ENCODE measurements at regions not wholly inside any gene's neighbourhood (a gene's known extent, or its start where the extent isn't known, plus 50 kb on each side); places are given as distances from the start of the nearest gene placed in this dataset.

DNA sequence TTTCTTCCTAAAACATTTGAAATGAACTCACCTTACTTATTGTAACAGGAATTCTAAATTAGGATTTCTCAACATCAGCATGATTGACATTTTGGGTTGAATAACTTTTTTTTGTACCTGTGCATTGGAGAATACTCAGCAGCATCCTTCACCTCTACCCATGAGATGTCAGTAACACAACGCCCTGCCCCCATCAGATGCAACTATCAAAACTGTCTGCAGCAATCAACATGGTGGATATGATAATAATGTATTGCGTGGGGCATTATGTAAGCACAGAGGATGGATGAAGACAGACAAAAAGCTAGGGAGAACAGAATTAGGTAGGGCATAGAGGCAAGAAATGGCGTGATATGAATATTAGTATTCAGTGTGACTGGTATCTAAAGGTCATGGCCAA is 94.1 kb downstream of the PLK2 start:
- no peak overlapping the region for H3K27ac ChIP-seq
- no peaks in the 10 kb centered on the region for H3K27me3 ChIP-seq
- no peaks in the 10 kb centered on the region for H3K9me3 ChIP-seq (ENCODE audit: low read depth)
- 74% methylated on average over 3 of the region's 3 CpGs for WGBS (ENCODE audit: low lambda C conversion rate, missing lambda C conversion rate)
- no peak overlapping the region for H3K4me2 ChIP-seq
- H3K4me3 ChIP-seq = no peak overlapping the region
- no peaks in the 10 kb centered on the region for H3K4me1 ChIP-seq (ENCODE audit: insufficient read depth)
- no peaks in the 10 kb centered on the region for H3K9me2 ChIP-seq (replicated peaks; ENCODE audit: insufficient read depth)
- DNase-seq (ENCODE audit: low spot score) = no peak
- H3K79me2 ChIP-seq = no peaks in the 10 kb centered on the region
- no peak for TF ChIP-seq EZH2 (IDR thresholded peaks at IDR 0.05; ENCODE audit: borderline replicate concordance)
- TF ChIP-seq CTCF (IDR thresholded peaks at IDR 0.05; ENCODE audit: poor library complexity) = no peak
- no peak for TF ChIP-seq EZH2phosphoT487 (IDR thresholded peaks at IDR 0.05; ENCODE audit: low read depth, severe bottlenecking, unreplicated experiment)
- no peaks in the 10 kb centered on the region for H4K20me1 ChIP-seq (ENCODE audit: insufficient read depth, poor library complexity, severe bottlenecking)
- no peak overlapping the region for H2AFZ ChIP-seq
- no peaks in the 10 kb centered on the region for H3K36me3 ChIP-seq (replicated peaks; ENCODE audit: insufficient read depth, low read depth)

DNA sequence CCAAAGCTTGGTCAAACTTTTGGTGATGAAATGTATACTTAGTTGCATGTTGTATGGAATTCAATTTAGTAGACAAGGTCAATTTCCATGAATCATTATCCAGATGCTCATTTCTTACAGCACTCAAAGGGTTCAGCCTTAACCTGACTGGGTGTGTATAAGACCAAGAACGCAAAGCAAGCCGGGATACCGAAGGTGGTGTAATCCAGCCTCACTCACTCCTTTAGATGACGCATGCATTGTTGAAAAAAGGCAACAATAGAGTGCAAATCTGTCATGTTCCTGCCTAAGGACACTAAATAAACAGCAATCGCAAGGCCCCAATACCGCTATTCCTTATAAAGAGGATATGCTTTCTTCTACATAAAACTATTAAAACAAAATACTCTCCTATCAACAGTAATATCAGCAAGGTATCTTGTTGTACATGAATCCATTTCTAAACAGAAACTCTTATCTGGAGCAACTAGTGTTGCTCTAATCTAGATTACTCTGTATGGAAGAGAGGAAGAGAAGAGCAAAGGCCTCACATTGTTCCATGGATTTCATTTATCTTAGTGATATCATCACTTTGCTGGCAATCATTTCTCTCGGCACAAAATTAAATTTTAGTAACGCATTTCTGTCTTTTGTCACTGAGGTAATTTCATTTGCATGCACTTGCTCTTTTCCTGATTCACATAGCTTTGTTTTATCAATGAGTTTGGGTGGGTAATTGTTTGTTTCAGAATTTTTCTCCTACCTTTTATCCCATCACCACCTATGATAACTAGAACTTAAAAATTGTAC is 96.2 kb downstream of the PLK2 start:
- Histone ChIP-seq H4K20me1 (ENCODE audit: insufficient read depth, poor library complexity, severe bottlenecking) (no peaks in the 10 kb centered on the region), H3K4me1 (ENCODE audit: insufficient read depth) (no peaks in the 10 kb centered on the region), H3K4me3 (no peak overlapping the region), H3K27ac (no peak overlapping the region), H3K36me3 (replicated peaks; ENCODE audit: insufficient read depth, low read depth) (no peaks in the 10 kb centered on the region), H3K79me2 (no peaks in the 10 kb centered on the region), H3K9me3 (ENCODE audit: low read depth) (no peaks in the 10 kb centered on the region), H3K9me2 (replicated peaks; ENCODE audit: insufficient read depth) (no peaks in the 10 kb centered on the region), H3K4me2 (no peak overlapping the region), H3K27me3 (no peaks in the 10 kb centered on the region), H2AFZ (no peak overlapping the region)
- no peak for TF ChIP-seq EZH2 (IDR thresholded peaks at IDR 0.05; ENCODE audit: borderline replicate concordance)
- TF ChIP-seq EZH2phosphoT487 (IDR thresholded peaks at IDR 0.05; ENCODE audit: low read depth, severe bottlenecking, unreplicated experiment) = no peak
- no peak for DNase-seq (ENCODE audit: low spot score)
- 91% methylated on average over 8 of the region's 8 CpGs for WGBS (ENCODE audit: low lambda C conversion rate, missing lambda C conversion rate)

DNA sequence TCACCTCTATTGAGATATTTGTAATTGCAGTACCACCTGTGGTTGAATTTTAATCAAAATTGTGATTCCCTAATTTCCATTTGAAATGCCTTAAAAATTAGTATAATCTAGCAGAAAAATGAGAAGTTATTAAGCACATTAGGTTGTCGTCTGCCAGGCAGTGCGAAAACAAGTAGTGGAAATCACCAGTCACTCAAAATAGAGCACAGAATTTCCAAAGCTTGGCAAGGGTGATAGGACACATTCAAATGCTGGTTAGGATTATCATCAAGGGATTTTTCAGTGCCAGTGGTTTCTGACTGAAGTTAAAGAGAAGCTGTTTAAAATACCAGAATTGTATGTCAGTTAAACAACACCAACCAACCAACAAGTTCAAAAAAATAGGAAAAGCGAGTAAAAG is 97.8 kb downstream of the PLK2 start:
- Histone ChIP-seq H3K27me3 (no peaks in the 10 kb centered on the region), H3K4me2 (no peak overlapping the region), H3K4me3 (no peak overlapping the region), H3K9me2 (replicated peaks; ENCODE audit: insufficient read depth) (no peaks in the 10 kb centered on the region), H3K27ac (no peak overlapping the region), H4K20me1 (ENCODE audit: insufficient read depth, poor library complexity, severe bottlenecking) (no peaks in the 10 kb centered on the region), H3K9me3 (ENCODE audit: low read depth) (no peaks in the 10 kb centered on the region), H3K4me1 (ENCODE audit: insufficient read depth) (no peaks in the 10 kb centered on the region), H2AFZ (no peak overlapping the region), H3K36me3 (replicated peaks; ENCODE audit: insufficient read depth, low read depth) (no peaks in the 10 kb centered on the region), H3K79me2 (no peaks in the 10 kb centered on the region)
- WGBS (ENCODE audit: low lambda C conversion rate, missing lambda C conversion rate) = 96% methylated on average over 3 of the region's 3 CpGs
- no peak for DNase-seq (ENCODE audit: low spot score)
- TF ChIP-seq CTCF (IDR thresholded peaks at IDR 0.05; ENCODE audit: poor library complexity) = no peak
- TF ChIP-seq EZH2 (IDR thresholded peaks at IDR 0.05; ENCODE audit: borderline replicate concordance) = no peak
- no peak for TF ChIP-seq EZH2phosphoT487 (IDR thresholded peaks at IDR 0.05; ENCODE audit: low read depth, severe bottlenecking, unreplicated experiment)

DNA sequence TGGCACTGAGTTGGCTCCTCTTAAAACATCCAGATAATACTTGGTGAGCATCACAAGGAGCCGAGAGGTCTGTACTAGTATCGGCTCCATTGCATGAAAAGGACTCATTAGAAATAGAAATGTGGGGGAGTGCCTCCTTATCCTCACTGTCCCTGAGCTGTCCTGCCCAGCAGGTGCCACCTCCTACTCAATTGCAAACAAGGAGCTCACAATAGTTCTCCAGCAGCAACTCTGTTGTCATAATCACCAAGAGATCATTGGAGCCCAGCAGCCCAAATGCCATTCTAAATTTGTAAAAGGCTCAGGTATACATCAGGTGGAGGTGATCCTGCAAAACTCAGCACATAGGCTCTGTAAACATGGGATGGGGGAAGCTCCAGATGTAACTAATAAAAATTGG is 99.1 kb downstream of the PLK2 start:
- TF ChIP-seq EZH2phosphoT487 (IDR thresholded peaks at IDR 0.05; ENCODE audit: low read depth, severe bottlenecking, unreplicated experiment) = no peak
- TF ChIP-seq CTCF (IDR thresholded peaks at IDR 0.05; ENCODE audit: poor library complexity) = no peak
- no peak for TF ChIP-seq EZH2 (IDR thresholded peaks at IDR 0.05; ENCODE audit: borderline replicate concordance)
- Histone ChIP-seq H3K4me1 (ENCODE audit: insufficient read depth) (no peaks in the 10 kb centered on the region), H4K20me1 (ENCODE audit: insufficient read depth, poor library complexity, severe bottlenecking) (no peaks in the 10 kb centered on the region), H3K27me3 (no peaks in the 10 kb centered on the region), H3K36me3 (replicated peaks; ENCODE audit: insufficient read depth, low read depth) (no peaks in the 10 kb centered on the region), H3K4me2 (no peak overlapping the region), H3K9me2 (replicated peaks; ENCODE audit: insufficient read depth) (no peaks in the 10 kb centered on the region), H3K27ac (no peak overlapping the region), H3K4me3 (no peak overlapping the region), H2AFZ (no peak overlapping the region), H3K79me2 (no peaks in the 10 kb centered on the region), H3K9me3 (ENCODE audit: low read depth) (no peaks in the 10 kb centered on the region)
- 90% methylated on average over 2 of the region's 2 CpGs for WGBS (ENCODE audit: low lambda C conversion rate, missing lambda C conversion rate)
- no peak for DNase-seq (ENCODE audit: low spot score)

Measured in hepatocyte (in vitro differentiated cells).